ENCODE measurements at regions not wholly inside any gene's neighbourhood (a gene's known extent, or its start where the extent isn't known, plus 50 kb on each side); places are given as distances from the start of the nearest gene placed in this dataset.

DNA sequence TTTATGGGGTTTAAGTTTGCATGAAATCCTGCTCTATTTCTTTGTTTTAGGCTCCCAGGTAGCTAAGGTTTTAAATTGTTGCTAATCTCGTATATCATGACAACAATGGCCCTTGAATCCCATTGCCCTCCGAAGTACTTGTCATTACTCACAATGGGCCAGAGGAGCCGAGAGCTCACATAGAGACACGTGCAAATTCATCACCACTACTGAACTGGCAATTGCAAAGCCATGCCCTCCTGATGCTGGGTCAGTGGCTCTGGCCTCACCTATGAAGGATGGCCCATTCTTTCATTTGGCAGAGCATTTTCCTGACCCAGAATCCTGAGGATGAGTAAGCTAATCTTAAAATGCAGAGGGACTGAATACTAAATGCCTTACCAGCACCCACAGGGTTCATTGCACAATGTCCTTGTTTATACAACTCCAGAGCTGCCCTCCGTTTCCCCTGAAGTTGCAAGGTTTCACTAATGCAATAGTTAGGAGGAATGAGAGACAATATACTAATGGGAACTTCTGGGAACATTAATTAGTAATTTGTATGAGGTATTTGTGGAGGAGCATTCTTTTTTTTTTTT, 71.6 kb upstream of the GAREM1 start:
- no peak for DNase-seq

- no peak for DNase-seq
Measured at GRCh38 chr18:32530947-32531651, 60.4 kb upstream of the GAREM1 start.

- no peak for DNase-seq
Measured at GRCh38 chr18:32529722-32530420, 59.2 kb upstream of the GAREM1 start.

DNA sequence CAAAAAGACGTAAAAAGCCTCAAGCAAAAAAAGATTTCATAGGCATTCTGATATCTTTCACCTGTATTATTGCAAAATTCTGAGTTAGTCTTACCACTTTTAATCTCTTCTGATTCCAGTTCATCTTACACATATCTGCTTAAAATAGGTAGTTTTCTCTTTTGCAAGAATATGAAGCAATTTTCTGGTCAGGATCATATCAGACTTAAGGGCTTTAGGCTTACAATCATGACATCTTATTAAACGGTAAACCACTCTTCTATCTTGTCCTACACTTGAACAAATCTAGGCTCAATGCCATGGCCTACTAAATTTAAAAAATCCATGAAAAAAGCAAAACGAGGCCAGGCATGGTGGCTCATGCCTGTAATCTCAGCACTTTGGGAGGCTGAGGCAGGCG, 50.1 kb upstream of the GAREM1 start:
- DNase-seq = no peak

Measured in NK-92 treated with Interleukin-12 subunit alpha and Interleukin-12 subunit beta, amount 100 ng/mL, for 24 hours (cell line).